GM21576 (cell line): ENCODE measurements at regions not wholly inside any gene's neighbourhood (a gene's known extent, or its start where the extent isn't known, plus 50 kb on each side); places are given as distances from the start of the nearest gene placed in this dataset.

ENCODE experiments used
- ATAC-seq: cut with Tn5 transposase; IDR thresholded peaks from one replicate; pipeline ENCODE4 v1.9.1; 2021; ENCODE audit warnings: mild to moderate bottlenecking, moderate library complexity; ENCODE audit not compliant: unreplicated experiment

GRCh38 chr12:42978708-42979107 is 389.2 kb upstream of the PRICKLE1 start:
- no peak for ATAC-seq

GRCh38 chr12:42977451-42978230 is 388.1 kb upstream of the PRICKLE1 start:
- ATAC-seq = no peak

- ATAC-seq = no peak
Measured at GRCh38 chr12:42976620-42977019, 387.1 kb upstream of the PRICKLE1 start.

GRCh38 chr12:42976122-42976521 is 386.6 kb upstream of the PRICKLE1 start:
- ATAC-seq = no peak

- no peak for ATAC-seq
Measured at GRCh38 chr12:42969355-42969754, 379.8 kb upstream of the PRICKLE1 start.

- ATAC-seq = no peak
Measured at GRCh38 chr12:42968426-42968825, 378.9 kb upstream of the PRICKLE1 start.

- ATAC-seq = no peak
Measured at GRCh38 chr12:42967850-42968249, 378.3 kb upstream of the PRICKLE1 start.

GRCh38 chr12:42963988-42964387 is 374.4 kb upstream of the PRICKLE1 start:
- ATAC-seq = no peak

GRCh38 chr12:42962384-42962783 is 372.8 kb upstream of the PRICKLE1 start:
- no peak for ATAC-seq

- ATAC-seq = no peak
Measured at GRCh38 chr12:42961395-42961794, 371.8 kb upstream of the PRICKLE1 start.

- no peak for ATAC-seq
Measured at GRCh38 chr12:42960087-42960527, 370.6 kb upstream of the PRICKLE1 start.

- no peak for ATAC-seq
Measured at GRCh38 chr12:42958291-42958674, 368.7 kb upstream of the PRICKLE1 start.

- no peak for ATAC-seq
Measured at GRCh38 chr12:42957561-42958290, 368.2 kb upstream of the PRICKLE1 start.

- no peak for ATAC-seq
Measured at GRCh38 chr12:42957136-42957535, 367.6 kb upstream of the PRICKLE1 start.

GRCh38 chr12:42953021-42953420 is 363.5 kb upstream of the PRICKLE1 start:
- ATAC-seq = no peak

- no peak for ATAC-seq
Measured at GRCh38 chr12:42946871-42947381, 357.4 kb upstream of the PRICKLE1 start.

- ATAC-seq = no peak
Measured at GRCh38 chr12:42945927-42946326, 356.4 kb upstream of the PRICKLE1 start.

- ATAC-seq = no peak
Measured at GRCh38 chr12:42944516-42944915, 355.0 kb upstream of the PRICKLE1 start.

GRCh38 chr12:42936991-42937390 is 347.4 kb upstream of the PRICKLE1 start:
- ATAC-seq = no peak

GRCh38 chr12:42936260-42936659 is 346.7 kb upstream of the PRICKLE1 start:
- ATAC-seq = no peak

GRCh38 chr12:42935756-42936155 is 346.2 kb upstream of the PRICKLE1 start:
- ATAC-seq = no peak

- ATAC-seq = no peak
Measured at GRCh38 chr12:42935090-42935489, 345.5 kb upstream of the PRICKLE1 start.
